ENCODE measurements at regions not wholly inside any gene's neighbourhood (a gene's known extent, or its start where the extent isn't known, plus 50 kb on each side); places are given as distances from the start of the nearest gene placed in this dataset.

DNA sequence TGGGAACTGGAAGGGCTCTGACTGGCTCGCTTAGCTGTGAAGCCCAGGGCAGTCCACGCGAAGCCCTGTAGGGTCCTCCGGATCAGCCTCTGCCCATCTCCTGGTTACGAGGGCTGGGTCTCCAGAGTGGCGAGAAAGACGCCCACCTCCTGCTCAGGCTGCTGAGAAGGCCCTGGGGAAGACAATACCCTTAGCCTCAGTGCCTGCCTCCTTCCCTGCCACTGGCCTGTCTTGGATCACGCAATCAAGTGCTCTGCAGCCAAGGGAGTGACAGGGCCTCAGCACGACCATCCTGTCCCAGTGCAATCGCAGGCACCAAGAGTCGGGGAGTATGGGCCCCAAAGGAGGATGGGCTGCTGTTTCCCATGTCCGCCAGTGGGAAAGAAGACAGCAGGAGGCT, 165.7 kb upstream of the GLI2 start:
- Histone ChIP-seq H3K4me1 (peaks cover 9 to 25% of the 10 kb centered on the region in 2 donors), H3K4me3 (no peak overlapping the region), H3K27me3 (no peaks in the 10 kb centered on the region), H3K9me3 (no peaks in the 10 kb centered on the region), H3K36me3 (no peaks in the 10 kb centered on the region), H3K27ac (no peak overlapping the region)
- intact Hi-C loops (cut with DNase I), result no loop called here
- TF ChIP-seq, protein P1, sequence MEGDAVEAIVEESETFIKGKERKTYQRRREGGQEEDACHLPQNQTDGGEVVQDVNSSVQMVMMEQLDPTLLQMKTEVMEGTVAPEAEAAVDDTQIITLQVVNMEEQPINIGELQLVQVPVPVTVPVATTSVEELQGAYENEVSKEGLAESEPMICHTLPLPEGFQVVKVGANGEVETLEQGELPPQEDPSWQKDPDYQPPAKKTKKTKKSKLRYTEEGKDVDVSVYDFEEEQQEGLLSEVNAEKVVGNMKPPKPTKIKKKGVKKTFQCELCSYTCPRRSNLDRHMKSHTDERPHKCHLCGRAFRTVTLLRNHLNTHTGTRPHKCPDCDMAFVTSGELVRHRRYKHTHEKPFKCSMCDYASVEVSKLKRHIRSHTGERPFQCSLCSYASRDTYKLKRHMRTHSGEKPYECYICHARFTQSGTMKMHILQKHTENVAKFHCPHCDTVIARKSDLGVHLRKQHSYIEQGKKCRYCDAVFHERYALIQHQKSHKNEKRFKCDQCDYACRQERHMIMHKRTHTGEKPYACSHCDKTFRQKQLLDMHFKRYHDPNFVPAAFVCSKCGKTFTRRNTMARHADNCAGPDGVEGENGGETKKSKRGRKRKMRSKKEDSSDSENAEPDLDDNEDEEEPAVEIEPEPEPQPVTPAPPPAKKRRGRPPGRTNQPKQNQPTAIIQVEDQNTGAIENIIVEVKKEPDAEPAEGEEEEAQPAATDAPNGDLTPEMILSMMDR (IDR thresholded peaks at IDR 0.05), result no peak
- DNase-seq (ENCODE audit: low spot score in 2 of 2), result no peak

DNA sequence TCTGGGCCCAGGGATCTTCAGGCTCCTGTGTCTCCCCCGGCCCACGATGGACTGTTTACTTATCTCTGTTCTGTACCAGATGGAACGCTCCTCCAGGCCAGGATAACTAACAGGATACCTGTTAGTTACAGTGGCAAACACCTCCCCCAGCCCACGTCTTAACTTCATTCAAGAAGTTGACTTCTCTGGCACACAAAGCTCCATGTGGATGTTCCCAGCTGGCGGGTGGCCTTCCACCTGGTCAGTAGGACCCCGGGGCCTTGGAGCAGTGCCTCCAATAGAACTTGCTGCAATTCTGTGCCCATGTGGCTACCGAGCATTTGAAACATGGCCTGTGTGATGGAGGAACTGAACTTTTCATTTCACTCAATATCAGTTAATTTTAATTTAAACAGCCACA, 165.1 kb upstream of the GLI2 start:
- intact Hi-C loops (cut with DNase I), result no loop called here
- no peaks in the 10 kb centered on the region for H3K9me3 ChIP-seq
- no peak overlapping the region for H3K4me3 ChIP-seq
- DNase-seq (ENCODE audit: low spot score in 2 of 2), result no peak
- no peaks in the 10 kb centered on the region for H3K27me3 ChIP-seq
- peaks cover 9 to 22% of the 10 kb centered on the region in 2 donors for H3K4me1 ChIP-seq
- no peaks in the 10 kb centered on the region for H3K36me3 ChIP-seq
- no peak overlapping the region for H3K27ac ChIP-seq
- TF ChIP-seq, protein P1 (IDR thresholded peaks at IDR 0.05), result no peak

DNA sequence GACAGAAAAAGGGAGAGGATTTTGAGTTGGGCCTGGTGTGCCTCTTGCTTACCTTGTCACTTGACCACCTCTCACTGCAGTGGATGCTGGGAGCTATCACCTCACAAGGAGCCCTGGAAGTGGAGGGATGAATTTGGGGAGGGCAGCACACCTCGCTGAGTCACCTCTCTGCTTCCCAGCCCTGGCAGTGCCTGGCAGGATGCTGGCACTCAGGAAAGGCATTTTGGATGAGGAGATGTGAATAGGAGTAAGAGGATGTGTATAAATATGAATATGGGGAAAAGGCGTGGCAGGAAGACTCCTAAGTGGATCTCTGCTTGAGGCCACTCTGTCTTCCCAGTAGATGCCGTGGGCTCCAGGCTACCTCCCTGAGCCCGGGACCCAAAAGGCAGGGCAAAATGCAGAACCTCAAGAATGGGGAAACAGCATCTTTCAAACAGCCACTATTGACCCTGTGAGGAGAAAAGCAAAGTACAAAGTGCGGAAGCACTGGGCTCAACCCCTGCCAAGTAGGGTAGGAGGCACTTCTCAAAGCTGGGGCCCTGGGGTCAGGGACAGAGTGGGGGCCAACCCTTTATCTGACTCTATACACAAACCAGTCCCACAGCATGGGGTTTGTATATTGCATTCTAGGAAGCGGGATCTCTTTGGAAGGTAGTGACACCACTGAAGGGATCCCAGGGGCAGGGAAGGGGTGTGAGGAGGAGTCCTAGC, 164.5 kb upstream of the GLI2 start:
- Histone ChIP-seq H3K4me3 (no peak overlapping the region), H3K4me1 (peaks cover 9 to 15% of the 10 kb centered on the region in 2 donors), H3K27ac (no peak overlapping the region), H3K27me3 (no peaks in the 10 kb centered on the region), H3K36me3 (no peaks in the 10 kb centered on the region), H3K9me3 (no peaks in the 10 kb centered on the region)
- intact Hi-C loops (cut with DNase I), result no loop called here
- TF ChIP-seq, protein P1 (IDR thresholded peaks at IDR 0.05), result no peak
- no peak for DNase-seq (ENCODE audit: low spot score in 2 of 2)

DNA sequence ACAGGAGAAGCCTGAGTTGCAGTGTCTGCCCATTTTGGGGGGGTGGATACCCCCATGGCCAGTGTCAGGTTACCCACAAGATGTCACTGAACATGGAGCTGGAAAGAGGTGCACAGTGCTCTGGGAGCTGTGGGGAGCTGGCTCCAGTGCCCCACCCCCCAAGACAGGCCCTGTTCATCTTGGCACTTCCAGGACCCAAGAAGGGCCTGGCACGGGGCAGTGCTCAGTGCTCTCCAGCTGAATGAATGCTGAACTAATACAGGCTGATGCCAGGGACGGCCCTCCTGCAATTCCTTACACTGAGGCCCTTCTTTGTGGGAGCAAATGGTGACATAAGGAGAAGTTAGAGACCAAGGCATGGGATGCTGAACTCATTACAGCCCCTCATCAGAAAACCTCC, 163.4 kb upstream of the GLI2 start:
- Histone ChIP-seq H3K4me3 (no peak overlapping the region), H3K36me3 (no peaks in the 10 kb centered on the region), H3K9me3 (no peaks in the 10 kb centered on the region), H3K27ac (no peak overlapping the region), H3K27me3 (no peaks in the 10 kb centered on the region), H3K4me1 (peaks cover 4 to 14% of the 10 kb centered on the region in 2 donors)
- no peak for DNase-seq (ENCODE audit: low spot score in 2 of 2)
- TF ChIP-seq, protein P1 (IDR thresholded peaks at IDR 0.05), result no peak
- intact Hi-C loops (cut with DNase I), result no loop called here

DNA sequence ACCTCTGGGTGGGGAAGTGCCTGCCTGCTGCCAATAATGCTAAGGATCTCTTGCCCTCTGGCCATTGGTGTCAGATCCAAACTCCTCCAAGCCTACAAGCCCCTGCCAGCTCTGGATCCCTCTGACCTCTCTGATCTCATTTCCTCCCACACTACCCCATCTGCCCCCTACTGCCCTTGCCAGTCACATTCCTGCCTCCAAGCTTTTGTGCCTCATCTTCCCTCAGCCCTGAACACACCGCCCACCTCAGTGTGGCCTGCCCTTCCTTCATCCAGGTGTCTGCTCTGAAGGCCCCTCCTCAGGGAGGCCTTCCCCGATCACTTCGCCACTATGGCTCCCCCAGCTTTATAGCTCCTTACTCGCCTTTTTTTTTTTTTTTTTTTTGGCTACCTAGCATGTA, 161.0 kb upstream of the GLI2 start:
- no peak overlapping the region for H3K4me3 ChIP-seq
- TF ChIP-seq, protein P1 (IDR thresholded peaks at IDR 0.05), result no peak
- H3K36me3 ChIP-seq, result no peaks in the 10 kb centered on the region
- no peak overlapping the region for H3K27ac ChIP-seq
- intact Hi-C loops (cut with DNase I), result no loop called here
- H3K27me3 ChIP-seq, result no peaks in the 10 kb centered on the region
- H3K4me1 ChIP-seq, result peaks cover 0 to 6% of the 10 kb centered on the region in 2 donors
- H3K9me3 ChIP-seq, result no peaks in the 10 kb centered on the region
- no peak for DNase-seq (ENCODE audit: low spot score in 2 of 2)

DNA sequence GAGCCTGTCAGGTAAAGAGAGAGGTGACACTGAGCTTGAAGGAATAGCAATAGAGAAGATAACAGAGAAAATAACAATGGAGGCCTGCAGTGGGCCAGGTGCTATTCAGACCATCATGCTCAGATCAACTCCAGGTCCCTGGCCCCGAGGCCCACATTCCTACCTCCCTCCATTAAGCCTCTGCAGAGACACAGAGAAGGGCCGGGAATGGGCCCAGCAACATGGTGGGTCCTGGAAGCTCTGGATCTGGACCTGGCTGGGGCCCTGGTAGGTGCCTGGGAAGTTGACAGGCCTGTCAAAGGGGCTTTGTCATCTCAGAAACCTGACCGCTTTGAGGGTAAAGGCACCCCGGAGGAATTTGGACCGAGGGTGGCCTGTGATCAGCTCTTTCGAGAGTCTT, 159.7 kb upstream of the GLI2 start:
- no peaks in the 10 kb centered on the region for H3K27me3 ChIP-seq
- TF ChIP-seq, protein P1 (IDR thresholded peaks at IDR 0.05), result no peak
- no peak for DNase-seq (ENCODE audit: low spot score in 2 of 2)
- no peak overlapping the region for H3K27ac ChIP-seq
- H3K36me3 ChIP-seq, result no peaks in the 10 kb centered on the region
- H3K9me3 ChIP-seq, result no peaks in the 10 kb centered on the region
- H3K4me3 ChIP-seq, result no peak overlapping the region
- intact Hi-C loops (cut with DNase I), result no loop called here
- peaks cover 0 to 6% of the 10 kb centered on the region in 2 donors for H3K4me1 ChIP-seq

Measured in ascending aorta (tissue), 2 donors.